ENCODE measurements at regions not wholly inside any gene's neighbourhood (a gene's known extent, or its start where the extent isn't known, plus 50 kb on each side); places are given as distances from the start of the nearest gene placed in this dataset.

- DNase-seq, result no peak
- Histone ChIP-seq H3K27ac (no peak overlapping the region), H3K4me3 (replicated peaks in 1 of 3) (no peak overlapping the region), H3K27me3 (no peaks in the 10 kb centered on the region), H3K36me3 (no peaks in the 10 kb centered on the region), H3K9me3 (no peaks in the 10 kb centered on the region), H3K4me1 (no peaks in the 10 kb centered on the region)
- 77 to 81% methylated on average over 9 to 10 of the region's 10 CpGs for WGBS, 2 donors
- TF ChIP-seq POLR2A (IDR thresholded peaks at IDR 0.05) (no peak), CTCF (IDR thresholded peaks at IDR 0.05) (no peak)
- intact Hi-C loops (cut with DNase I), result no loop called here
Measured at GRCh38 chr7:68511281-68511680, 1087.0 kb upstream of the AUTS2 start.

GRCh38 chr7:68512466-68512865 is 1085.8 kb upstream of the AUTS2 start:
- Histone ChIP-seq H3K9me3 (no peaks in the 10 kb centered on the region), H3K27me3 (no peaks in the 10 kb centered on the region), H3K36me3 (no peaks in the 10 kb centered on the region), H3K4me1 (no peaks in the 10 kb centered on the region), H3K27ac (no peak overlapping the region), H3K4me3 (replicated peaks in 1 of 3) (no peak overlapping the region)
- 81 to 85% methylated on average over 5 of the region's 5 CpGs for WGBS, 2 donors
- intact Hi-C loops (cut with DNase I), result no loop called here
- TF ChIP-seq CTCF (IDR thresholded peaks at IDR 0.05), result no peak
- no peak for TF ChIP-seq POLR2A (IDR thresholded peaks at IDR 0.05)
- no peak for DNase-seq

GRCh38 chr7:68518060-68518459 is 1080.2 kb upstream of the AUTS2 start:
- no peak for DNase-seq
- intact Hi-C loops (cut with DNase I), result no loop called here
- no peaks in the 10 kb centered on the region for H3K4me1 ChIP-seq
- no peak for TF ChIP-seq CTCF (IDR thresholded peaks at IDR 0.05)
- TF ChIP-seq POLR2A (IDR thresholded peaks at IDR 0.05), result no peak
- no peaks in the 10 kb centered on the region for H3K9me3 ChIP-seq
- H3K27ac ChIP-seq, result no peak overlapping the region
- no peaks in the 10 kb centered on the region for H3K27me3 ChIP-seq
- no peak overlapping the region for H3K4me3 ChIP-seq (replicated peaks in 1 of 3)
- H3K36me3 ChIP-seq, result no peaks in the 10 kb centered on the region
- 92 to 95% methylated on average over 4 of the region's 4 CpGs for WGBS, 2 donors

- Histone ChIP-seq H3K4me1 (no peaks in the 10 kb centered on the region), H3K27me3 (no peaks in the 10 kb centered on the region), H3K4me3 (replicated peaks in 1 of 3) (no peak overlapping the region), H3K36me3 (no peaks in the 10 kb centered on the region), H3K27ac (no peak overlapping the region), H3K9me3 (no peaks in the 10 kb centered on the region)
- intact Hi-C loops (cut with DNase I), result no loop called here
- DNase-seq, result no peak
- no peak for TF ChIP-seq POLR2A (IDR thresholded peaks at IDR 0.05)
- TF ChIP-seq CTCF (IDR thresholded peaks at IDR 0.05), result no peak
- 80 to 94% methylated on average over 3 of the region's 3 CpGs for WGBS, 2 donors
Measured at GRCh38 chr7:68524126-68524525, 1074.1 kb upstream of the AUTS2 start.

- 68 to 76% methylated on average over 4 of the region's 4 CpGs for WGBS, 2 donors
- H3K27ac ChIP-seq, result no peak overlapping the region
- no peaks in the 10 kb centered on the region for H3K27me3 ChIP-seq
- intact Hi-C loops (cut with DNase I), result no loop called here
- no peak overlapping the region for H3K4me3 ChIP-seq (replicated peaks in 1 of 3)
- no peaks in the 10 kb centered on the region for H3K36me3 ChIP-seq
- no peak for DNase-seq
- peaks cover 0 to 5% of the 10 kb centered on the region in 2 donors for H3K4me1 ChIP-seq
- H3K9me3 ChIP-seq, result no peaks in the 10 kb centered on the region
- TF ChIP-seq POLR2A (IDR thresholded peaks at IDR 0.05) (no peak), CTCF (IDR thresholded peaks at IDR 0.05) (no peak)
Measured at GRCh38 chr7:68529221-68529620, 1069.1 kb upstream of the AUTS2 start.
